Medulla oblongata (tissue), 1 donor: ENCODE measurements at regions not wholly inside any gene's neighbourhood (a gene's known extent, or its start where the extent isn't known, plus 50 kb on each side); places are given as distances from the start of the nearest gene placed in this dataset.
"Not testable (repeated sequence)": the region's sequence is repeated elsewhere in the genome, so short reads cannot be mapped to it uniquely, and the experiment has no call there.

ENCODE experiments used
- DNase-seq: peaks from one replicate; pipeline ENCODE4 v3.0.0-alpha.2; 2015; ENCODE audit errors: extremely low spot score

DNA sequence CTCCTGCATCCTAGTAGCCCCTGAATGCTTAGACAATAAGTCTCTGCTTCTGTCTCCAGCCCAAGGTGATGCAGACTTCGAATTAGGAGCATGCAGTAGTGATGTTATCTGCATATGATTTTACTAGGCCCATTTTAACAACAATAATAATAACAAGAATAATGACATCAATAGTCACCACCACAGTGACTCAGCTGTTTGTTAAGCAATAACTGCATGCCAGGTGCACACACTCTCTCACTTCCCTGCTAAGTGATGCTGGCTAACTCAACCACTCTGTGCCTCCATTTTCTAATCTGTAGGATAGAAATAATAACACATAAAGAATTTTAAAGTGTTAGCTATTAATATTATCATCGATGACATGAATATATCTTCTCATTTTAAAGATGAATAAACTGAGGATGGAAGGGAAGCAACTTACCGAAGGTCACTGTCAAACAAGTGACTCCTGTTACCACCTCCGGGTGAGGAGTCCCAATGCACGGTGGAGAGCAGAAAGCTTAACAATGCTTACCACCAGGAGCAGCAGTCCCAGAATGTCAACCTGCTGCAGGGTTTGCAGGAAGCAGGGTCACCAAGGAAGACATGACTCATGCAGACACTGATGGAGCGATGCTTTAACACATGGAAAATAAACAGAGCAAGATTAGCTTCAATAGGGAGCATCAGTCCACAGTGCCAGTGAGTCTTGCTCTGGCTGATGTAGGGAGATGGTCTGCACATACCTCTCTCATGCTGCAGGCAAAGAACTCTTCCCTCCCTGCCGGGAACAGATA is 290.2 kb downstream of the SPATA17 start:
- DNase-seq: no peak

DNA sequence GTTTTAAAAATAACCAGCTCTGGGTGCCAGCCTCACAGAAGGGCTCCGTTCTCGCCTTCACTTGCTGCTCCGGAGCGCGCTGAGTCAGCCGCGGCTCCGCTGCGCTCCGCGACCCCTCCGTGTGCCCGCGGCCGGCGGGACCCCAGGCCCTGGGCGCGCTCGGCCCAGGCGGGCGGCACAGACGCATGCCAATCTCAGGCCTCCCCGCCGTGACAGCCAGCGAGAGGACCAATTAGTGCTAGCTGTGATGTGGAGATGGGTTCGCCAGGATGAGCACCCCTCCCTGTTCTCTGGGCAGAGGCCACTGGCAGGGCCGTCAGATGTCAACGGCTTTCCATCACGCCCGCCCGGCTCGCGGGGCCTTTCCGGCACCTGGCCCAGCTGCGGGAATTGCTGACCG is 293.8 kb downstream of the SPATA17 start:
- DNase-seq: no peak

DNA sequence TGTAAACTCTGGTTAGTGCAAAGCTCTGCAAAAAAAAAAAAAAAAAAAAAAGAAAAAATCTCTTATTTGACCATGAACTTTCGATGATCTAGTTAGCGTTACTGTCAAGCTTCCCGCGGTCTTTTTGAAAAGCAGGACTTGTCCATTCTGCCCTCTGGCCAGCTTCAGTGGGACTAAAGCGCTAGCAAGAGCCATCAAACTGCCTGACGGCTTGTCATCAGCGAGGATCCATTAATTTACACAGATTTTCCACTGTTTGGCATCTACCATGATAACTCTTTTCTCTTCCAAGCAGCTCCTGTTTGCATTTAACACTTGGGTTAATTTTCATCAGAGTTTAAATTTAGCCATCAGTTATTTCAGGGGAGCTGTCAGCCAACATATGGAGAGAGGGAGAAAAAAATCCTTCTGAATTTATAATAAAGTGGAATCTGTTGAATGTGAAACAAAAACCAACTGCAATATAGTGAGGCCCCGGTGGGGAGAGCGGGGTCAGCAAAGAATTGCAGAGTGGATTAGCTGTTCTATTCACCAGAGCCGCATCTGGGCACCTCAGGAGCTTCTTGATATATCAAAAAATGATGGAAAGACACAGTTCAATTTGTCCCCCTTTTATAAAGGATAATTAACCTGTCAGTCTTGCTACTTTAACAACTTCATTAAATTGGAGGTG is 298.2 kb downstream of the SPATA17 start:
- no peak for DNase-seq

- DNase-seq: no peak
Measured at GRCh38 chr1:217943361-217943760, 312.2 kb downstream of the SPATA17 start.

DNA sequence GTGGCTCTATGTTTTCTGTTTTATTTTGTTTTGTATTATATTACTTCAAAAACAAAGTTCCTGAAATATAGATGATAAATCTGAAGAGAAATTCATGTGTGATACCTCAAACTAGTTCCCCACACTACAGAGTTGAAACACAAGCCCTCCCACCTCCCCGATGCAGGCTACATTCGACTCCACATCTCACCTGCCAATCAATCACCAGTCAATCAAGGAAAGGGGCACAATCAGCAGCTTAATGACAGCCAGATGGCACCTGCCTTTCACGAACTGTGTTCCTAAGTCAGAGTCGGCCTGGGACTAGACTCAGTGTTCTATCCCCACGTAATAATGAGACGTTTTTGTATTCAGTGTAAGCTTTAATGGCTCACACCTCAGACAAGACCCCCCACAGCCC is 313.4 kb downstream of the SPATA17 start:
- no peak for DNase-seq

- DNase-seq: no peak
Measured at GRCh38 chr1:217946511-217946910, 315.4 kb downstream of the SPATA17 start.

- no peak for DNase-seq
Measured at GRCh38 chr1:217948741-217949140, 317.6 kb downstream of the SPATA17 start.

GRCh38 chr1:217953330-217953729 is 322.2 kb downstream of the SPATA17 start:
- DNase-seq: no peak

DNA sequence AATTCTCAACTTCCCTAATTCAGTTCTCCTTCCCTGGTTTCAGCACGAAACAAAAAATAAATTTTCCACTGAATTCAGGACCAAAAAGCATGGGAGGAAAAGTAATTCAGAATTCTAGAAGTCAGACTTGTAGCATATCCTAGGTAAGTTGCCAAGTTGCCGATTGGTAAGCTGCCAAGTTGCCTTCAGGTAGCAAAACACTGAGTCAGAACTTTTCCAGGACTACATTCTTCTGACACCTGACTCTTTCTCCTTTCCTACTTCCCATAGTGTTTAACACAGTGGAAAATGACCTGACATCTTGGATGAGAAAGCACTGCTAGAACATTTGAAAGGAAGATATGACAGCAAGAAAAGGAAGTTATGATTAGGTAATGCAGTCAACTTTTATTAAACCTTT is 322.8 kb downstream of the SPATA17 start:
- DNase-seq: no peak

DNA sequence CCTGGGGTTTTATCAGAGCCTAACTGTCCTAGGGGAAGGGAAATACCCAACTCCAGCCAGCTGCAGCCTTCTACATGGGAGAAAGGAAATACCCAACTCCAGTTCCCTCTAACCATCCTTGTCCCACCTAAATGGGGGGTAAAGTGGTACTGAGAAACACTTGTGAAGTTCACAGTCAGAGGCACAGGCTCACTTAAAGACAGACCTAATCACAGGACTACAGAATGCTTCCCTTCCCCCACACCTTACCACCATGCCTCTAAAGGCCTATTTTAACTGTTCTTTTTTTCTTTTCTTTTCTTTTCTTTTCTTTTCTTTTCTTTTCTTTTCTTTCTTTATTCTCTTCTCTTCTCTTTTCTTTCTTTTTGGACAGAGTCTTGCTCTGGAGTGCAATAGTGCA is 324.6 kb downstream of the SPATA17 start:
- DNase-seq: no peak

DNA sequence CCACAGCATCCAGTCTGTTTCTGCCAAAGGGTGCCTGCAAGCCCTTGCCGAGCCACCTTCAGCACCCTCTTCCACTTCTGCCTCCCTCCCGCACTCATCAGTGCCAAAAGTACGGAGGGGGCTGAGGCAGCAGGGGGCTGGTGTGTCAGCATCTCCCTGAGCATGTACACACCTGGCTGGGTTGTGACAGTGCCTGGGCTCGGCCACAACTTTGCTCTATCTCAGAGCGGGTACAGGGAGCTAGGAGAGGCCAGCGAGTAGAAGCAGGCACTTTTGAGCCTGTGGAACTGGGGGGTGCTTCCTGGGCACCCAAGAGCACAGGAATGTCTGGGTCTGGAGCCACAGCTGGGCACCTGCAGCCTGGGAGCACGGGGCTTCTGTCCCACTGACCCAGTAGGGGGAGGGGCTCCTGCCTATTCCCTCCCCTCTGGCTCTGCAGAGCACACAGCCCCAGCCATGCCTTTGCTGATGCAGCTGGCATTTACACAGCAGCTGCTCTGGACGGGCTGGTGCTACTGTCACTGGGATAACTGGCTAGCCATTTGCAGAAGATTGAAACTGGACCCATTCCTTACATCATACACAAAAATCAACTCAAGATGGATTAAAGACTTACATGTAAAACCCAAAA is 319.8 kb upstream of the RRP15 start:
- no peak for DNase-seq

DNA sequence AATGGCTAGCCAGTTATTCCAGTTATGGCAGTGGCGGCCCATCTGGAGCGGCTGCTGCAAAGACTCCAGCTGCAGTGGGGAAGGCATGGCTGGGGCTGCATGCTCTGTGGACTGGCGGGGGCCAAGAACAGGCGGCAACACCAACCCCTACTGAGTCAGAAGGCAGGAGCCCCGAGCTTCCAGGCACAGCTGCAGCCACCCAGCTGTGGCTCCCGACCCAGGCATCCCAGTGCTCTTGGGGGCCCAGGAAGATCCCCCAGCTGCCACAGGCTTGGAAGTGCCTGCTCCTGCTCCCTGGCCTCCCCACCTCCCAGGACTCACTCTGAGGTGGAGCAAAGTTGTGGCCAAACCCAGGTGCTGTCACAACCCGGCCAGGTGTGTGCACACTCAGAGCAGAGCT is 317.0 kb upstream of the RRP15 start:
- no peak for DNase-seq

GRCh38 chr1:217969428-217969827 is 315.7 kb upstream of the RRP15 start:
- no peak for DNase-seq

- DNase-seq: no peak
Measured at GRCh38 chr1:217977943-217978342, 307.1 kb upstream of the RRP15 start.

GRCh38 chr1:217981430-217981829 is 303.7 kb upstream of the RRP15 start:
- DNase-seq: no peak

DNA sequence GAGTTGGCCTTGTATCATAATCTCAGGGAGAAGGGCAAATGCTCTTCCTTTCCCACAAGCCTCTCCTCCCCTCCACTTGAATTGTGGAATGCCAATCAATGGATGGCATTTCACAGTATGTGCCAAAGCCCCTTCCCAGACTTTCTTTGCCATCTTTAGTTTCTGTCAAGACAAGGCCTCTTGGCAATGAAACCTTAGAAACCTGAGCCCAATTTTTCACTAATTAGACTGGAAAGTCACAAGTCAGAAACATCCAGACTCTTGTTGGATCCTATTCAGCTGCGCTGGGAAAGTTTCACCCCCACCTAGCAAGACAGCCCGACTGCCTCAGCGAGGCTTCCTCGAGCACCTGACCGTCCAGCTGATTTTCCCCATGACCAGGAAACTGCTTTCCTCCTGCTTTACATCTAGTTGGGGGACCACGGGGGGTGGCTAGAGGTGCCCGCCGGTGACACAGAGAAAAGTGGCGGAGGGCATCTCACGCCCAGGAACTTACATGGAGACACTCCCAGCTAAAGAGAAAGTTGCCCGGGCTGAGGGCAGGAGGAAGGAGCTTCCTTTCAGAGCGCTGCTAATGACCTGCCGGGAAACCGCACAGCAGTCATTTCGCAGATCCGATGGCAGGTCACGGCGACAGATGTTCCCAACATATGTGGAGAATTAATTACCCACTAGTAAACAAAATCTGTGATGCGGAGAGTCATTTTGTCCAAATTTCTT is 302.6 kb upstream of the RRP15 start:
- no peak for DNase-seq

GRCh38 chr1:217983051-217983375 is 302.1 kb upstream of the RRP15 start:
- DNase-seq: no peak

DNA sequence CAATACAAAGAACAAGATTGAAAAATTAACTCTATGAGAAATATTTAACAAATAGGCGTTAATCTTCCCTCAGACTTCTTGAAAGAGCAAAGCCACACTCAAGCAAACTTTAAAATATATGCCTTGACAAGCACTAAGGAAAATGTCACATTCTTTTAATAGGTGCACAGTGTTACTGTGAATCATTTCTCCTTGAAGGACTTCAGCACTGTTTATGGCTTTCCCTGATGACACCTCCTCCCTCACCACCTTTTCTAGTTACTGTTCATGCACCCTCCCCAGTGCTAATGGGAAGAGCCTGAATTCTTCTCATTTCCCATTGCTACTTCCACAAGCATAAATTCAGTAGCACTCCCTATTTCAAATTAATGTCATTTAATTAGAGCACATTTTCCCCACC is 299.5 kb upstream of the RRP15 start:
- DNase-seq: no peak

GRCh38 chr1:217989510-217989909 is 295.6 kb upstream of the RRP15 start:
- no peak for DNase-seq

DNA sequence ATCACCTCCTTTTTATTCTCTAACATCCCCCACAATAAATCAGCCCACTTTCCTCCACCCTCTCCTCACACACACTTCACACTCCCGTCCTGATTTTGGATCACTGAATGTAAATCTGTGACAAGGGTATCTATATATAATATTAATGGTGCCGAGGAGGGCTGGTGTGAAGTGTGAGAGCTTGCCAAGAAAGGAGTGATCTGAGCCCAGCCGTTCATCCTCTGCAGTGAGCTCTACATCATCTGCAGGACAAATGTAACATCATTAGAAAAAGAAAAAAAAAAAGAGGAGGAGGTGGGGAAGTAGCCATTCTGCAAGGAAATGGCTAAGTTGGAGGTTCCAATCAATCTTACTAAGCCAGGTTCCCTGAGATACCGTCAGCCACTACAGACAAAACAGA is 291.7 kb upstream of the RRP15 start:
- no peak for DNase-seq

GRCh38 chr1:218008296-218008695 is 276.8 kb upstream of the RRP15 start:
- DNase-seq: not testable (repeated sequence)

DNA sequence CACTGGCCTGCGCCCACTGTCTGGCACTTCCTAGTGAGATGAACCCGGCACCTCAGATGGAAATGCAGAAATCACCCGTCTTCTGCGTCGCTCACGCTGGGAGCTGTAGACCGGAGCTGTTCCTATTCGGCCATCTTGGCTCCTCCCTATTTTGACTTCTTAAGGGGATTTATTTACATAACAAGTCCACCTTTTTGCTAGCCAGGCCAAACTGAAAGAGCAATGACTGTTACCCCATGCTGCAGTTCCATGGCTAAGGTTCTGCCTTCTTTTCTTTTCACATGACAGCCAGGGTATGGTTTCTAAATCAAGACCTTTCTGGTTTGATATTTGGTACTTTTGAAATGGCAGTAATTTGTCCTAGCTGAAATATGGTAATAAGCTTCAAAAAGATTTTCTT is 270.0 kb upstream of the RRP15 start:
- not testable (repeated sequence) for DNase-seq
